DOHH2 (cell line): ENCODE measurements at regions not wholly inside any gene's neighbourhood (a gene's known extent, or its start where the extent isn't known, plus 50 kb on each side); places are given as distances from the start of the nearest gene placed in this dataset.

ENCODE experiments used
- EZH2phosphoT487 ChIP-seq: fragments of 200-600 bp; sonication (generic); IDR thresholded peaks from 2 replicates; pipeline ENCODE4 v1.6.1; 2017; ENCODE audit warnings: borderline replicate concordance, mild to moderate bottlenecking, antibody characterized with exemption, low read length, moderate library complexity, mixed read lengths
- TF ChIP-seq, protein P1 (sequence below): fragments of 200-600 bp; sonication (generic); IDR thresholded peaks from one replicate; pipeline ENCODE4 v1.5.1; 2014; ENCODE audit warnings: antibody characterized with exemption, mild to moderate bottlenecking, low read depth, low read length; ENCODE audit not compliant: poor library complexity, severe bottlenecking

- TF ChIP-seq, protein P1, sequence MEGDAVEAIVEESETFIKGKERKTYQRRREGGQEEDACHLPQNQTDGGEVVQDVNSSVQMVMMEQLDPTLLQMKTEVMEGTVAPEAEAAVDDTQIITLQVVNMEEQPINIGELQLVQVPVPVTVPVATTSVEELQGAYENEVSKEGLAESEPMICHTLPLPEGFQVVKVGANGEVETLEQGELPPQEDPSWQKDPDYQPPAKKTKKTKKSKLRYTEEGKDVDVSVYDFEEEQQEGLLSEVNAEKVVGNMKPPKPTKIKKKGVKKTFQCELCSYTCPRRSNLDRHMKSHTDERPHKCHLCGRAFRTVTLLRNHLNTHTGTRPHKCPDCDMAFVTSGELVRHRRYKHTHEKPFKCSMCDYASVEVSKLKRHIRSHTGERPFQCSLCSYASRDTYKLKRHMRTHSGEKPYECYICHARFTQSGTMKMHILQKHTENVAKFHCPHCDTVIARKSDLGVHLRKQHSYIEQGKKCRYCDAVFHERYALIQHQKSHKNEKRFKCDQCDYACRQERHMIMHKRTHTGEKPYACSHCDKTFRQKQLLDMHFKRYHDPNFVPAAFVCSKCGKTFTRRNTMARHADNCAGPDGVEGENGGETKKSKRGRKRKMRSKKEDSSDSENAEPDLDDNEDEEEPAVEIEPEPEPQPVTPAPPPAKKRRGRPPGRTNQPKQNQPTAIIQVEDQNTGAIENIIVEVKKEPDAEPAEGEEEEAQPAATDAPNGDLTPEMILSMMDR: no peak
- no peak for TF ChIP-seq EZH2phosphoT487
These were observed 117.8 kb upstream of the ZMIZ1 start for GRCh38 chr10:78950656-78951587.
